Left ventricle myocardium inferior (tissue), 1 donor: ENCODE measurements at regions not wholly inside any gene's neighbourhood (a gene's known extent, or its start where the extent isn't known, plus 50 kb on each side); places are given as distances from the start of the nearest gene placed in this dataset.

Experiments
- DNase-seq: peaks from one replicate; pipeline ENCODE4 v3.0.0-alpha.2; 2020
- H3K27ac ChIP-seq: fragments of 200-600 bp; replicated peaks from 2 replicates; pipeline ENCODE4 v1.8.0; 2021
- H3K27me3 ChIP-seq: fragments of 200-600 bp; 2 replicates; pipeline ENCODE4 v1.8.0; 2021; ENCODE audit warnings: low read depth
- H3K36me3 ChIP-seq: fragments of 200-600 bp; 2 replicates; pipeline ENCODE4 v1.8.0; 2021
- H3K4me1 ChIP-seq: fragments of 200-600 bp; 2 replicates; pipeline ENCODE4 v1.8.0; 2021
- H3K4me3 ChIP-seq: fragments of 200-600 bp; 2 replicates; pipeline ENCODE4 v1.8.0; 2021; ENCODE audit warnings: mild to moderate bottlenecking, moderate library complexity
- H3K9me3 ChIP-seq: fragments of 200-600 bp; replicated peaks from 2 replicates; pipeline ENCODE4 v1.8.0; 2021
- intact Hi-C: fragments of 100-400 bp; cut with micrococcal nuclease; formaldehyde crosslinking; loops from one replicate; pipeline ENCODE4 v1.11.0; 2022
- TF ChIP-seq, protein P1 (sequence below): fragments of 200-600 bp; IDR thresholded peaks from 2 replicates; pipeline ENCODE4 v1.8.0; 2021; ENCODE audit warnings: antibody characterized with exemption, mild to moderate bottlenecking, borderline replicate concordance
- donor health status: DM: no; HTN: yes; CAD: no; lungs with severe emphysema.

DNA sequence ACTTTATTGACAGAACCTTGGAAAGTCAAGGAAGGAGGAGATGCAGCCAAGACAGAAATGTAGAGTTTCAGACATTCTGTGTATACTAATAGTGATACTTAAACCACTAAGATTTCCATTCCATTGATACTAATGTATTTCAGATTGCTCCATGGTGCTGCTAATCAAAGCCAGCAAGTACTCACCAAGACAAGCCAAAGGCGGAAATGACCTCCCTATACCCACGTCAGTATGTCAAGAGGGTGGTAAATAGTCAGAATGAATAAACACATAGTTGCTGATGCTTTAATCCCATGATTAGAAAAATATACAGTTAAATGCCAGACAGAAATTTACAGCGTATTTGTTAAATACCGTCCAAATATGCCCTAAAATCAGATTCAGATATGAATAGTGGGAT is 417.8 kb upstream of the INTU start:
- no peak for DNase-seq
- H3K27ac ChIP-seq, result no peak overlapping the region
- H3K9me3 ChIP-seq, result no peaks in the 10 kb centered on the region
- no peaks in the 10 kb centered on the region for H3K27me3 ChIP-seq
- TF ChIP-seq, protein P1, sequence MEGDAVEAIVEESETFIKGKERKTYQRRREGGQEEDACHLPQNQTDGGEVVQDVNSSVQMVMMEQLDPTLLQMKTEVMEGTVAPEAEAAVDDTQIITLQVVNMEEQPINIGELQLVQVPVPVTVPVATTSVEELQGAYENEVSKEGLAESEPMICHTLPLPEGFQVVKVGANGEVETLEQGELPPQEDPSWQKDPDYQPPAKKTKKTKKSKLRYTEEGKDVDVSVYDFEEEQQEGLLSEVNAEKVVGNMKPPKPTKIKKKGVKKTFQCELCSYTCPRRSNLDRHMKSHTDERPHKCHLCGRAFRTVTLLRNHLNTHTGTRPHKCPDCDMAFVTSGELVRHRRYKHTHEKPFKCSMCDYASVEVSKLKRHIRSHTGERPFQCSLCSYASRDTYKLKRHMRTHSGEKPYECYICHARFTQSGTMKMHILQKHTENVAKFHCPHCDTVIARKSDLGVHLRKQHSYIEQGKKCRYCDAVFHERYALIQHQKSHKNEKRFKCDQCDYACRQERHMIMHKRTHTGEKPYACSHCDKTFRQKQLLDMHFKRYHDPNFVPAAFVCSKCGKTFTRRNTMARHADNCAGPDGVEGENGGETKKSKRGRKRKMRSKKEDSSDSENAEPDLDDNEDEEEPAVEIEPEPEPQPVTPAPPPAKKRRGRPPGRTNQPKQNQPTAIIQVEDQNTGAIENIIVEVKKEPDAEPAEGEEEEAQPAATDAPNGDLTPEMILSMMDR, result no peak
- H3K36me3 ChIP-seq, result no peaks in the 10 kb centered on the region
- no peak overlapping the region for H3K4me3 ChIP-seq
- H3K4me1 ChIP-seq, result peaks cover 22% of the 10 kb centered on the region
- intact Hi-C loops, result no loop called here

DNA sequence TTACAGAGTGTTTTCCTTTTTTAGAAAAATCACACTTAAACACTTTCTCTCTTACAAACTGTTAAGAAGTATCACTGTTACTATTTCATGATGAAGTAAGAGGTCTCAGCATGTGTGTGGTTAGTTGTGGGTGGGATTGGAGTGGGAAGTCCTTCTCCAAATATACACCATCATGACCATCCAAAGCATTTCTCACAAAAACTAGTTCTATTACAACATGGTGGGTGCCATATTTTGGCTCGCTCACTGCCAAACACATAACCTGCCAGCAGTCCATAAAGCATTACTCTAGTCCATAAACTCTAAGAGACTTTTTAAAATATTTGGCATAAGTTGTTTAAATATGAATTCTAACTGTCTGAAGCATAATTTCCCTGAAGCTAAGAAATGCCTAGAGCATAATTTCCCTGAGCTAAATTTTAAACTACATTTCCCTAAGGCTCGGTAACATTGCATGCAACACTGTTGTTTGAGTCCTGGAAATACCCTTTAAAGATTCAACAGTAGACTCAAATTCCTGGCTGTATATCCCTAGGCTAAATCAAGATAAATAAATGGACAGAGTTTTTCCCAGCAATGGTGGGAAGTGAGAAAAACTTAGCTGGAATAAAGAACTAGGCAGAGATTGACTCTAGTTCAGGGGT is 415.0 kb upstream of the INTU start:
- no peak for DNase-seq
- Histone ChIP-seq H3K9me3 (peaks cover 15% of the 10 kb centered on the region), H3K4me1 (peaks cover 1% of the 10 kb centered on the region), H3K4me3 (no peak overlapping the region), H3K36me3 (no peaks in the 10 kb centered on the region), H3K27me3 (no peaks in the 10 kb centered on the region), H3K27ac (no peak overlapping the region)
- intact Hi-C loops, result no loop called here
- TF ChIP-seq, protein P1, result no peak

DNA sequence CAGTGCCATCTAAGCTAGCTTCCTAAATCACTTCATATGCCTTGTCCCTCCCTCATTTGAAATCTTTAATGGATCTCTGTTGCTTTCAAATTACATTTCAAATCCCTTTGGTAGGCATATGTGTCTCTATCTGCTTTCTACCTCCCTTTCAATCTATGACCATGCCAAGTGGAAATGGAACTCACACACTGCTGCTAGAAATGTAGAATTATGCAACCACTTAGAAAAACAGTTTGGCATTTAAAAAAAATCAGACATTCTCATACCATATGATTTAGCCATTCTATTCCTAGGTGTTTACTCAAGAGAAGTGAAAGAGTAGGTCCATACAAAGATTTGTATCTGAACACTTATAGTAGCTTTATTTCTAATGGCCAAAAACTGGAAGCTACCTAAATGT is 413.5 kb upstream of the INTU start:
- Histone ChIP-seq H3K27me3 (no peaks in the 10 kb centered on the region), H3K9me3 (peaks cover 17% of the 10 kb centered on the region), H3K4me1 (no peaks in the 10 kb centered on the region), H3K27ac (no peak overlapping the region), H3K36me3 (no peaks in the 10 kb centered on the region), H3K4me3 (no peak overlapping the region)
- TF ChIP-seq, protein P1, result no peak
- DNase-seq, result no peak
- intact Hi-C loops, result no loop called here

DNA sequence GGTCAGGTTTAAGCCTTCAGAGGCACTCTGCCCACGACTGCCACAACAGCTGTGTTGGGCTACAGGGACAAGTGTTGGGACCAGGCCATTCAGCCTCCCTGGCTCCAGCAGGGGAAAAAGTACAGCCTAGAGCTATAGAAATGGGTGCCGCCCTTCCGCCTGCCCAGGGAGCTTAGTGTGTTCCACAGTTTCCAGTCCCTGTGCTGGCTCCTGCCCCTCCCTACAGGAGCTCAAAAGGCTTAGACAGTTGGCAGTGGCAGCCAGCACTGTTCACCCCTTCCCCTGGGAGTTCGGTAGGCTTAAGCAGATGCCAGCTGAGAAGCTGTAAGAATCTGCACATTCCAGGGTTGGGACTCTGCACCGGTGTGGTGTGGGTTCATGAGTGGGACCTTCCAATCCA is 408.2 kb upstream of the INTU start:
- intact Hi-C loops, result no loop called here
- H3K27ac ChIP-seq, result no peak overlapping the region
- H3K4me1 ChIP-seq, result no peaks in the 10 kb centered on the region
- H3K27me3 ChIP-seq, result no peaks in the 10 kb centered on the region
- H3K36me3 ChIP-seq, result no peaks in the 10 kb centered on the region
- TF ChIP-seq, protein P1, result no peak
- H3K9me3 ChIP-seq, result peaks cover 17% of the 10 kb centered on the region
- DNase-seq, result no peak
- no peak overlapping the region for H3K4me3 ChIP-seq

DNA sequence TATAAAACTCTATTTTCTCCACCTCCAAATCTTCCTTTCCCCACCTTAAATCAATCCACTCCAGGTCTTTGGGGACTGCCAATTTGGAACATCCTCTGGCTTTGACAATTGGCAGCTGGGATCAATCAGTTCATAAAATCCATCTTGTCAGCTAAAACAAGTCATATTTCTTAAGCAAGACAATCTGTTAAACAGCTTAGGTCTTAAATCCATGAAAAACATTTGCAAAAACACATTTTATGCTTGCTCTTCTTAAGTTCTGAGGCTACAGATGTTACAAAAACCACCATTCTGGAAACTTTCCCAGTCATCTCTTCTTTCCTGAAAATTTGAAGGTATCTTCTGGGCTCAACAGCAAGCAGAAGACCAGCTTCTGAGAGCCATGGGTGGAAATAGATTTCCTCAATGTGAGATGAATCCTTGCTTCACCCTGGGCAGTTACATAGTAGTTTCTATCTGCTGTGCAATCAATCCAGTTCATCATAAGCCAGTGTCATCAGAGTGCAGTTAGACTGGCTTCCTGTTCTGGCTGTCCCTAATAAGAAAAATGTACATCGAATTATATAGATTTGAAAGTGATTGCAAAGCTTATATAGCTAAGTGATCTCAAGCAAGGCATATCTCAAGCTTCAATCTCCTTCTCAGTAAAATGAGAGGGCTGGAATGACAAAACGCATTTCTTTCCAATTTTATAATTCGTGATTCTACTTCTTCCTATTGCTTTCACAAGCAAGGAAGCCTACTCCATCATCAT is 402.7 kb upstream of the INTU start:
- no peaks in the 10 kb centered on the region for H3K4me1 ChIP-seq
- H3K4me3 ChIP-seq, result no peak overlapping the region
- H3K27ac ChIP-seq, result no peak overlapping the region
- TF ChIP-seq, protein P1, result no peak
- no peaks in the 10 kb centered on the region for H3K36me3 ChIP-seq
- no peaks in the 10 kb centered on the region for H3K9me3 ChIP-seq
- H3K27me3 ChIP-seq, result no peaks in the 10 kb centered on the region
- intact Hi-C loops, result no loop called here
- DNase-seq, result no peak
